ENCODE measurements at regions not wholly inside any gene's neighbourhood (a gene's known extent, or its start where the extent isn't known, plus 50 kb on each side); places are given as distances from the start of the nearest gene placed in this dataset.

DNA sequence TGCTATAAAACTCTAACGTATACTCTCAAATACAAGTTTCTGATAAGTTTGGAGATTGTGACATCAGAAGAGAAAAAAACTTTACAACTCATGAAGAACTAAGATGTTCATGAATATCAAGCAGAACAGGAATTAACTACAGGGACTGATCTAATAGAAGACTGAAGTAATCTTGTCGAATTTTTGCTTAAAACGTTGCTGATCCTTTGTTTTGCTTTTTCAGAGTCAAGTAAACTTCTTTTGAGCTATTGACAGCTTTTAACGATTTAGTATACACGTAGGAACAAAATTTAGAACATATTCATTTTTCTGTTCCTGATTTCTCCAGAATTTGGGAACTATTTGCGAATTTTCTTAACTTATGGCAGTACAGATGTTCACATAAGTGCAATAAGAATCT, 610.2 kb downstream of the SI start (continued):
- TF ChIP-seq ZC3H11A (IDR thresholded peaks at IDR 0.05) (no peak), CBX8 (IDR thresholded peaks at IDR 0.05) (no peak), RFX5 (IDR thresholded peaks at IDR 0.05) (no peak), RNF2 (IDR thresholded peaks at IDR 0.05; ENCODE audit: borderline replicate concordance, low read depth) (no peak), JUN (IDR thresholded peaks at IDR 0.05) (no peak), FOSL2 (IDR thresholded peaks at IDR 0.05) (no peak), FOSL2 (CRISPR knock-in tag; IDR thresholded peaks at IDR 0.05) (no peak), HDAC2 (IDR thresholded peaks at IDR 0.05) (no peak), POLR2AphosphoS2 (conservative IDR thresholded peaks at IDR 0.05; ENCODE audit: low read length) (no peak)

- Histone ChIP-seq H3K4me2 (peak overlapping the region; percentile 48), H3K9me3 (no peaks in the 10 kb centered on the region), H3K27ac (peak overlapping the region in 1 of 2 experiments; percentile 58; a peak in 1 of 6 replicates), H3K4me1 (peaks cover 15% of the 10 kb centered on the region; the same call in 2 of the 3 replicates), H3K4me3 (no peak overlapping the region)
- no peak for FAIRE-seq
- 10% methylated on average over 1 of the region's 1 CpG for WGBS (ENCODE audit: missing lambda C conversion rate)
- CTCF ChIA-PET = no interaction called here
- DNase-seq (ENCODE audit: low read depth in 1 of 2, low spot score in 1 of 2) = peak in 1 of 2 experiments; percentile 51
- ATAC-seq = peak in 1 of 2 experiments; percentile 36; a peak in 1 of 6 replicates
- peak; percentile 82 for TF ChIP-seq GATA3 (IDR thresholded peaks at IDR 0.05; ENCODE audit: borderline replicate concordance)
- no peak for TF ChIP-seq NFE2L2 (conservative IDR thresholded peaks at IDR 0.05; ENCODE audit: low read length)
- POLR2A ChIA-PET = no interaction called here
Measured at GRCh38 chr3:164467007-164467406, 611.3 kb downstream of the SI start.

- peak; percentile 15 to 76 for DNase-seq (ENCODE audit: low read depth in 1 of 2, low spot score in 1 of 2)
- H3K9me3 ChIP-seq = no peaks in the 10 kb centered on the region
- no peak for FAIRE-seq
- peak overlapping the region; percentile 34 to 44; a peak in 4 of 6 replicates for H3K27ac ChIP-seq
- no peak overlapping the region for H3K4me3 ChIP-seq
- ChIA-PET POLR2A (no interaction called here), CTCF (no interaction called here)
- no peak for TF ChIP-seq FOSL2 (IDR thresholded peaks at IDR 0.05)
- peak; percentile 67 for TF ChIP-seq FOSL2 (CRISPR knock-in tag; IDR thresholded peaks at IDR 0.05)
- peak; percentile 38 for TF ChIP-seq MAFK (IDR thresholded peaks at IDR 0.05; ENCODE audit: partially characterized antibody)
- TF ChIP-seq CBX8 (IDR thresholded peaks at IDR 0.05) = no peak
- TF ChIP-seq NPAS2 (CRISPR knock-in tag; IDR thresholded peaks at IDR 0.05; ENCODE audit: borderline replicate concordance) = no peak
- TF ChIP-seq CHD2 (IDR thresholded peaks at IDR 0.05; ENCODE audit: low read length, partially characterized antibody) = no peak
- peak; percentile 14; the same call in 1 of the 2 replicates for TF ChIP-seq GATA3 (IDR thresholded peaks at IDR 0.05; ENCODE audit: borderline replicate concordance)
- WGBS (ENCODE audit: missing lambda C conversion rate) = 9% methylated on average over 2 of the region's 2 CpGs
- ATAC-seq = peak; percentile 76 to 87; a peak in 5 of 6 replicates
- peak overlapping the region; percentile 27; the same call in 2 of the 3 replicates for H3K4me2 ChIP-seq
- H3K4me1 ChIP-seq = peaks cover 15% of the 10 kb centered on the region; the same call in 2 of the 3 replicates
Measured at GRCh38 chr3:164465172-164465571, 613.1 kb downstream of the SI start.

GRCh38 chr3:164460851-164461250, 617.4 kb downstream of the SI start:
- no peak for DNase-seq (ENCODE audit: low read depth in 1 of 2, low spot score in 1 of 2)
- POLR2A ChIA-PET = no interaction called here
- CTCF ChIA-PET = interaction anchor here (0.7 kb wide), 1 partner anchor 8 kb away, joined by 3 read pairs; no protein-coding TSS in a partner anchor
- Histone ChIP-seq H3K4me3 (no peak overlapping the region), H3K27ac (no peak overlapping the region), H3K4me1 (peaks cover 5% of the 10 kb centered on the region; the same call in 1 of the 3 replicates), H3K9me3 (no peaks in the 10 kb centered on the region), H3K4me2 (no peak overlapping the region)
- no peak for ATAC-seq
- 48% methylated on average over 3 of the region's 3 CpGs for WGBS (ENCODE audit: missing lambda C conversion rate)
- no peak for FAIRE-seq
- TF ChIP-seq EHMT2 (IDR thresholded peaks at IDR 0.05; ENCODE audit: low read depth) (no peak), EHF (CRISPR knock-in tag; IDR thresholded peaks at IDR 0.05) (no peak), RAD21 (conservative IDR thresholded peaks at IDR 0.05 in 1 of 2, IDR thresholded peaks at IDR 0.05 in 1 of 2) (no peak), JUN (IDR thresholded peaks at IDR 0.05) (no peak), HEYL (CRISPR knock-in tag; IDR thresholded peaks at IDR 0.05) (no peak), KDM1A (IDR thresholded peaks at IDR 0.05; ENCODE audit: low read depth) (no peak), MAZ (IDR thresholded peaks at IDR 0.05; ENCODE audit: borderline replicate concordance, low read depth, low read length) (no peak), TP53 (CRISPR knock-in tag; IDR thresholded peaks at IDR 0.05) (no peak), ESRRA (IDR thresholded peaks at IDR 0.05; ENCODE audit: borderline replicate concordance, low read length) (no peak)
- TF ChIP-seq, protein P1, sequence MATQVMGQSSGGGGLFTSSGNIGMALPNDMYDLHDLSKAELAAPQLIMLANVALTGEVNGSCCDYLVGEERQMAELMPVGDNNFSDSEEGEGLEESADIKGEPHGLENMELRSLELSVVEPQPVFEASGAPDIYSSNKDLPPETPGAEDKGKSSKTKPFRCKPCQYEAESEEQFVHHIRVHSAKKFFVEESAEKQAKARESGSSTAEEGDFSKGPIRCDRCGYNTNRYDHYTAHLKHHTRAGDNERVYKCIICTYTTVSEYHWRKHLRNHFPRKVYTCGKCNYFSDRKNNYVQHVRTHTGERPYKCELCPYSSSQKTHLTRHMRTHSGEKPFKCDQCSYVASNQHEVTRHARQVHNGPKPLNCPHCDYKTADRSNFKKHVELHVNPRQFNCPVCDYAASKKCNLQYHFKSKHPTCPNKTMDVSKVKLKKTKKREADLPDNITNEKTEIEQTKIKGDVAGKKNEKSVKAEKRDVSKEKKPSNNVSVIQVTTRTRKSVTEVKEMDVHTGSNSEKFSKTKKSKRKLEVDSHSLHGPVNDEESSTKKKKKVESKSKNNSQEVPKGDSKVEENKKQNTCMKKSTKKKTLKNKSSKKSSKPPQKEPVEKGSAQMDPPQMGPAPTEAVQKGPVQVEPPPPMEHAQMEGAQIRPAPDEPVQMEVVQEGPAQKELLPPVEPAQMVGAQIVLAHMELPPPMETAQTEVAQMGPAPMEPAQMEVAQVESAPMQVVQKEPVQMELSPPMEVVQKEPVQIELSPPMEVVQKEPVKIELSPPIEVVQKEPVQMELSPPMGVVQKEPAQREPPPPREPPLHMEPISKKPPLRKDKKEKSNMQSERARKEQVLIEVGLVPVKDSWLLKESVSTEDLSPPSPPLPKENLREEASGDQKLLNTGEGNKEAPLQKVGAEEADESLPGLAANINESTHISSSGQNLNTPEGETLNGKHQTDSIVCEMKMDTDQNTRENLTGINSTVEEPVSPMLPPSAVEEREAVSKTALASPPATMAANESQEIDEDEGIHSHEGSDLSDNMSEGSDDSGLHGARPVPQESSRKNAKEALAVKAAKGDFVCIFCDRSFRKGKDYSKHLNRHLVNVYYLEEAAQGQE (IDR thresholded peaks at IDR 0.05) = no peak
- TF ChIP-seq, protein P2, sequence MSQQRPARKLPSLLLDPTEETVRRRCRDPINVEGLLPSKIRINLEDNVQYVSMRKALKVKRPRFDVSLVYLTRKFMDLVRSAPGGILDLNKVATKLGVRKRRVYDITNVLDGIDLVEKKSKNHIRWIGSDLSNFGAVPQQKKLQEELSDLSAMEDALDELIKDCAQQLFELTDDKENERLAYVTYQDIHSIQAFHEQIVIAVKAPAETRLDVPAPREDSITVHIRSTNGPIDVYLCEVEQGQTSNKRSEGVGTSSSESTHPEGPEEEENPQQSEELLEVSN (IDR thresholded peaks at IDR 0.05; ENCODE audit: borderline replicate concordance, low read depth) = no peak
- TF ChIP-seq, protein P3, sequence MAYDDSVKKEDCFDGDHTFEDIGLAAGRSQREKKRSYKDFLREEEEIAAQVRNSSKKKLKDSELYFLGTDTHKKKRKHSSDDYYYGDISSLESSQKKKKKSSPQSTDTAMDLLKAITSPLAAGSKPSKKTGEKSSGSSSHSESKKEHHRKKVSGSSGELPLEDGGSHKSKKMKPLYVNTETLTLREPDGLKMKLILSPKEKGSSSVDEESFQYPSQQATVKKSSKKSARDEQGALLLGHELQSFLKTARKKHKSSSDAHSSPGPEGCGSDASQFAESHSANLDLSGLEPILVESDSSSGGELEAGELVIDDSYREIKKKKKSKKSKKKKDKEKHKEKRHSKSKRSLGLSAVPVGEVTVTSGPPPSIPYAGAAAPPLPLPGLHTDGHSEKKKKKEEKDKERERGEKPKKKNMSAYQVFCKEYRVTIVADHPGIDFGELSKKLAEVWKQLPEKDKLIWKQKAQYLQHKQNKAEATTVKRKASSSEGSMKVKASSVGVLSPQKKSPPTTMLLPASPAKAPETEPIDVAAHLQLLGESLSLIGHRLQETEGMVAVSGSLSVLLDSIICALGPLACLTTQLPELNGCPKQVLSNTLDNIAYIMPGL (CRISPR knock-in tag; IDR thresholded peaks at IDR 0.05; ENCODE audit: borderline replicate concordance) = no peak
- TF ChIP-seq, protein P4, sequence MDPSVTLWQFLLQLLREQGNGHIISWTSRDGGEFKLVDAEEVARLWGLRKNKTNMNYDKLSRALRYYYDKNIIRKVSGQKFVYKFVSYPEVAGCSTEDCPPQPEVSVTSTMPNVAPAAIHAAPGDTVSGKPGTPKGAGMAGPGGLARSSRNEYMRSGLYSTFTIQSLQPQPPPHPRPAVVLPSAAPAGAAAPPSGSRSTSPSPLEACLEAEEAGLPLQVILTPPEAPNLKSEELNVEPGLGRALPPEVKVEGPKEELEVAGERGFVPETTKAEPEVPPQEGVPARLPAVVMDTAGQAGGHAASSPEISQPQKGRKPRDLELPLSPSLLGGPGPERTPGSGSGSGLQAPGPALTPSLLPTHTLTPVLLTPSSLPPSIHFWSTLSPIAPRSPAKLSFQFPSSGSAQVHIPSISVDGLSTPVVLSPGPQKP (IDR thresholded peaks at IDR 0.05; ENCODE audit: low read depth, low read length) = no peak

Data from A549 (cell line).